Natural killer cell (primary cell): ENCODE measurements at regions not wholly inside any gene's neighbourhood (a gene's known extent, or its start where the extent isn't known, plus 50 kb on each side); places are given as distances from the start of the nearest gene placed in this dataset.

Experiments used
- ATAC-seq, 3 donors: fragments of 150-1000 bp in 2 of 3; fragments of 200-7000 bp in 1 of 3; cut with Tn5 transposase; 1 replicate in 1 of 3; 2 replicates in 2 of 3; pipeline ENCODE4 v1.10.0; 2021; ENCODE audit warnings: mild to moderate bottlenecking in 2 of 3, moderate library complexity in 2 of 3
- DNase-seq, 2 donors: peaks; one replicate each; pipeline versions ENCODE4 v3.0.0 to v3.0.0-alpha.2; 2013 to 2021; ENCODE audit warnings: mixed read lengths in 1 of 2
- H3K27ac ChIP-seq: one replicate; pipeline ENCODE4 v1.5.1; 2013; ENCODE audit warnings: mild to moderate bottlenecking, low read length
- H3K27me3 ChIP-seq: one replicate; pipeline ENCODE4 v1.6.1; 2013; ENCODE audit warnings: low read length; ENCODE audit not compliant: control insufficient read depth, insufficient read depth
- H3K36me3 ChIP-seq: one replicate; pipeline ENCODE4 v1.6.1; 2013; ENCODE audit warnings: low read length; ENCODE audit not compliant: control insufficient read depth, insufficient read depth
- H3K4me1 ChIP-seq: one replicate; pipeline ENCODE4 v1.6.1; 2013; ENCODE audit warnings: low read length; ENCODE audit not compliant: control insufficient read depth, insufficient read depth
- H3K4me3 ChIP-seq: one replicate; pipeline ENCODE4 v1.5.1; 2013; ENCODE audit warnings: low read length
- H3K9me3 ChIP-seq: one replicate; pipeline ENCODE4 v1.6.1; 2013; ENCODE audit warnings: low read length; ENCODE audit not compliant: control insufficient read depth, insufficient read depth
- H3K27ac Mint-ChIP-seq, 2 donors: one replicate each; pipeline ENCODE4 v1.8.0; 2022; ENCODE audit warnings: mild to moderate bottlenecking in 2 of 2, mixed read lengths in 2 of 2, moderate library complexity in 1 of 2
- H3K27me3 Mint-ChIP-seq, 2 donors: one replicate each; pipeline ENCODE4 v1.8.0; 2022; ENCODE audit warnings: low read depth in 2 of 2, mixed read lengths in 2 of 2
- H3K36me3 Mint-ChIP-seq: one replicate; pipeline ENCODE4 v1.8.0; 2022; ENCODE audit warnings: mixed read lengths
- H3K4me1 Mint-ChIP-seq, 2 donors: one replicate each; pipeline ENCODE4 v1.8.0; 2022; ENCODE audit warnings: mixed read lengths in 2 of 2
- H3K4me3 Mint-ChIP-seq: one replicate; pipeline ENCODE4 v1.8.0; 2022; ENCODE audit warnings: mild to moderate bottlenecking, moderate library complexity, mixed read lengths
- H3K9me3 Mint-ChIP-seq, 2 donors: one replicate each; pipeline ENCODE4 v1.8.0; 2022; ENCODE audit warnings: mixed read lengths in 2 of 2
- WGBS: methylation state at CpG from one replicate; pipeline ENCODE4 v1.1.7; 2013; ENCODE audit warnings: missing lambda C conversion rate; ENCODE audit not compliant: insufficient coverage; 5-methylcytosine and 5-hydroxymethylcytosine counted together
- intact Hi-C: fragments of 100-400 bp; cut with micrococcal nuclease; formaldehyde crosslinking; loops from one replicate; pipeline ENCODE4 v1.14.2; 2022
- TF ChIP-seq, protein P1 (sequence below): fragments of 200-600 bp; IDR thresholded peaks from one replicate; pipeline ENCODE4 v1.8.0; 2022; ENCODE audit warnings: antibody characterized with exemption

DNA sequence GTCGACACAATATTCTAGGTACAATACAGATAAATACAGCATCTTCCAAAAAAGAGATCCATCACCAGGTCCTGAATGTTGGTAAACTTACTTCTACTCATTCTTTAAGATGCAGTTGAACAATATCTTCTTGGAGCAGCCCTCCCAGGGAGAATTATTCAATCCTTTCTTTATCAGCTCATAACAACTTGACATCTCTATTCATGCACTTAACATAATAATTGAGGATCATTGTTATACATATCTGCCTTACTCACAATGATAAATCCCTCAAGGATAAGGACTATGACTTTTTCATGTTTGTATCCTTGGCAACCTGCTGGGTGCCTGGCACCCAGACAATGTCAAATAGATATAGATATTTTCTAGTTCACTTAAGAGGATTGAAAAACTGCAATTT, 219.5 kb downstream of the POU4F1 start:
- H3K9me3 ChIP-seq = no peaks in the 10 kb centered on the region
- no peaks in the 10 kb centered on the region for H3K36me3 ChIP-seq
- TF ChIP-seq, protein P1, sequence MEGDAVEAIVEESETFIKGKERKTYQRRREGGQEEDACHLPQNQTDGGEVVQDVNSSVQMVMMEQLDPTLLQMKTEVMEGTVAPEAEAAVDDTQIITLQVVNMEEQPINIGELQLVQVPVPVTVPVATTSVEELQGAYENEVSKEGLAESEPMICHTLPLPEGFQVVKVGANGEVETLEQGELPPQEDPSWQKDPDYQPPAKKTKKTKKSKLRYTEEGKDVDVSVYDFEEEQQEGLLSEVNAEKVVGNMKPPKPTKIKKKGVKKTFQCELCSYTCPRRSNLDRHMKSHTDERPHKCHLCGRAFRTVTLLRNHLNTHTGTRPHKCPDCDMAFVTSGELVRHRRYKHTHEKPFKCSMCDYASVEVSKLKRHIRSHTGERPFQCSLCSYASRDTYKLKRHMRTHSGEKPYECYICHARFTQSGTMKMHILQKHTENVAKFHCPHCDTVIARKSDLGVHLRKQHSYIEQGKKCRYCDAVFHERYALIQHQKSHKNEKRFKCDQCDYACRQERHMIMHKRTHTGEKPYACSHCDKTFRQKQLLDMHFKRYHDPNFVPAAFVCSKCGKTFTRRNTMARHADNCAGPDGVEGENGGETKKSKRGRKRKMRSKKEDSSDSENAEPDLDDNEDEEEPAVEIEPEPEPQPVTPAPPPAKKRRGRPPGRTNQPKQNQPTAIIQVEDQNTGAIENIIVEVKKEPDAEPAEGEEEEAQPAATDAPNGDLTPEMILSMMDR = no peak
- H3K27me3 Mint-ChIP-seq = no peaks in the 10 kb centered on the region
- H3K4me3 Mint-ChIP-seq = no peak overlapping the region
- WGBS = no CpG with 5 or more reads among the region's 1 CpG
- DNase-seq = no peak
- H3K4me3 ChIP-seq = no peak overlapping the region
- no peaks in the 10 kb centered on the region for H3K4me1 Mint-ChIP-seq
- H3K9me3 Mint-ChIP-seq = peaks cover 6 to 10% of the 10 kb centered on the region in 2 donors
- ATAC-seq = no peak
- intact Hi-C loops = no loop called here
- H3K36me3 Mint-ChIP-seq = peaks cover 5% of the 10 kb centered on the region
- no peak overlapping the region for H3K27ac Mint-ChIP-seq
- no peaks in the 10 kb centered on the region for H3K4me1 ChIP-seq
- no peak overlapping the region for H3K27ac ChIP-seq
- H3K27me3 ChIP-seq = no peaks in the 10 kb centered on the region

DNA sequence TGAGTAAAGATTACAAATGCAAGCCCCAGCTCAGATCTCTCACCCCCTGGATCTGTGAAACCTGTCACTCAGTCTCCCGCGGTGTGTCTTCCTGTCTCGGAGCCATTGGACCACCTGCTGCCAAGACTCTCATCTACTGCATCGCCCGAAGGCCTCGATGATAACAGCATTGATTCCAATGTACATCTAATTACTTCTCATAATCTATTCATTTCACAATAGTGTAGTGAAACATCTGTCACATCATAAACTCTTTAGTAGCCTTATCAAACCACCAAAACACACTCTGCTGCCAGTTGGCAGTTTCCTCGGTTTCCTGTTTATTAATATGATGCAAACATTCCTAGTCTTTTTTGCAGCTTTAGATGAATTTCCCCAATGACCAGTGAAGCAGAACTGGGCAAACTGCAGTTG, 220.3 kb downstream of the POU4F1 start:
- Mint-ChIP-seq H3K9me3 (peaks cover 3 to 8% of the 10 kb centered on the region in 2 donors), H3K36me3 (peaks cover 5% of the 10 kb centered on the region), H3K27me3 (no peaks in the 10 kb centered on the region), H3K27ac (no peak overlapping the region), H3K4me3 (no peak overlapping the region), H3K4me1 (no peaks in the 10 kb centered on the region)
- Histone ChIP-seq H3K27ac (no peak overlapping the region), H3K36me3 (no peaks in the 10 kb centered on the region), H3K4me1 (no peaks in the 10 kb centered on the region), H3K27me3 (no peaks in the 10 kb centered on the region), H3K9me3 (no peaks in the 10 kb centered on the region), H3K4me3 (no peak overlapping the region)
- ATAC-seq (no peak), DNase-seq (no peak)
- WGBS = 53% methylated on average over 7 of the region's 7 CpGs
- TF ChIP-seq, protein P1 = no peak
- intact Hi-C loops = no loop called here

DNA sequence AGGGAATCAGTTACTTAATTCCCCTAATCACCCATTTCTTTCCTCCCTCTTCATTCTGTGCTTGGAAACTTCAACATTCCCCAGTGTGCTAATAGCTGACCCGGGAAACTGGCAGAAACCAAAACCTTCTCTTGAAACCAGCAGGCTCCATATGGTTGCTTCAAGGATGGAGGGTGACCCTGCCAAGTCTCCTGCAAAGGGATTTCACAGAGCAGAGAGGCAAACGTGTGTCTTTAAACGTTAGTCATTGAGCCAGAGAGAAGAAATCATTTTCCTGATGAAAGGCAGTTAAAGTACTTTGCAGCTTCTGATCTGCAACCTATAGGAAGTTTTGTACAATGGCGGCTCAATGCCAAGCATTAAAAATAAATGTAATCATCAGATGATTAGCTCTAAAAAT, 220.9 kb downstream of the POU4F1 start:
- H3K4me1 ChIP-seq = no peaks in the 10 kb centered on the region
- no peak overlapping the region for H3K4me3 Mint-ChIP-seq
- no peaks in the 10 kb centered on the region for H3K9me3 ChIP-seq
- no peaks in the 10 kb centered on the region for H3K36me3 ChIP-seq
- DNase-seq (no peak), ATAC-seq (no peak)
- peaks cover 7 to 11% of the 10 kb centered on the region in 2 donors for H3K9me3 Mint-ChIP-seq
- H3K4me3 ChIP-seq = no peak overlapping the region
- intact Hi-C loops = no loop called here
- H3K36me3 Mint-ChIP-seq = peaks cover 5% of the 10 kb centered on the region
- TF ChIP-seq, protein P1 = no peak
- H3K27ac ChIP-seq = no peak overlapping the region
- no peaks in the 10 kb centered on the region for H3K4me1 Mint-ChIP-seq
- no peak overlapping the region for H3K27ac Mint-ChIP-seq
- no peaks in the 10 kb centered on the region for H3K27me3 ChIP-seq
- 87% methylated on average over 4 of the region's 4 CpGs for WGBS
- H3K27me3 Mint-ChIP-seq = no peaks in the 10 kb centered on the region

DNA sequence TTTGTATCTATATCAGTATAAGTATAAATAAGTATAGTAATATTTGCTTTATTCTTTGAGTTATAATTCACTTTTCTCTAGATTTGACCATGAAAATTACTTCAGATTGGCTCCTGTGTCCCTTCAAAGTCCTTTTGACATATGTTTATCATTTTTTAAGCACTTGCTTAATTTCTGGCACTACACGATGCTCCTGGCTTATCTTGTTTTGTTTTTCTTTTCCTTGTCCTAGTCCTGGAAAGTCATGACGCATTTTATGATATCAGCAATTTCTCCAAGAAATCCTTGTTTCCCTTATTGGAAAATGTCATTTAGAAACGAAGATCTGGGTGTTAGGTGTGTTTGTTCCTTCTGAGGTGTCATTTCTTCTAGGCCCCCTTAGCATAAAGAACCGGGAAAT, 226.5 kb downstream of the POU4F1 start:
- no peak for ATAC-seq
- no peaks in the 10 kb centered on the region for H3K36me3 Mint-ChIP-seq
- TF ChIP-seq, protein P1 = no peak

More for the DNA sequence above, 226.5 kb downstream of the POU4F1 start:
- Histone ChIP-seq H3K4me3 (no peak overlapping the region), H3K9me3 (no peaks in the 10 kb centered on the region), H3K27ac (no peak overlapping the region), H3K36me3 (no peaks in the 10 kb centered on the region), H3K27me3 (no peaks in the 10 kb centered on the region), H3K4me1 (no peaks in the 10 kb centered on the region)
- DNase-seq = no peak
- H3K4me1 Mint-ChIP-seq = no peaks in the 10 kb centered on the region
- no peak overlapping the region for H3K27ac Mint-ChIP-seq
- H3K4me3 Mint-ChIP-seq = no peak overlapping the region
- peaks cover 4 to 8% of the 10 kb centered on the region in 2 donors for H3K9me3 Mint-ChIP-seq
- H3K27me3 Mint-ChIP-seq = no peaks in the 10 kb centered on the region
- intact Hi-C loops = no loop called here
- WGBS = 94% methylated on average over 2 of the region's 4 CpGs
